ENCODE measurements at regions not wholly inside any gene's neighbourhood (a gene's known extent, or its start where the extent isn't known, plus 50 kb on each side); places are given as distances from the start of the nearest gene placed in this dataset.

DNA sequence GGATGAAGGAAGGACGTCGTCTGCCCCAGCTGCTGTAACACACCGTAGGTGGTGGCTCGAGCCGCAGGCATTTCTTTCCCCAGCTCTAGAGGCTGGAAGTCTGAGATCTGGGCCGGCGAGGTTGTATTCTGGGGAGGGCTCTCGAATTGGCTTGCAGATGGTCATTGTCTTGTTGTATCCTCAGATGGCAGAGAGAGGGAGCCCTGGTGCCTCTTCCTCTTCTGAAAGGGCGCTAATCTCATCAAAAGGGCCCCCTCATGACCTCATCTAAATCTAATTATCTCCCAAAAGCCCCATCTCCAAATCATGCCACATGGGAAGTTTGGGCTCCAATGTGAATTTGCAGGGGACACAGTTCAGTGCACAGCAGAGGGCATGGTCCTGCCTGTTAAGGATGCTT, 109.0 kb downstream of the SIK1 start:
- DNase-seq (ENCODE audit: low read depth), result peak; percentile 14

DNA sequence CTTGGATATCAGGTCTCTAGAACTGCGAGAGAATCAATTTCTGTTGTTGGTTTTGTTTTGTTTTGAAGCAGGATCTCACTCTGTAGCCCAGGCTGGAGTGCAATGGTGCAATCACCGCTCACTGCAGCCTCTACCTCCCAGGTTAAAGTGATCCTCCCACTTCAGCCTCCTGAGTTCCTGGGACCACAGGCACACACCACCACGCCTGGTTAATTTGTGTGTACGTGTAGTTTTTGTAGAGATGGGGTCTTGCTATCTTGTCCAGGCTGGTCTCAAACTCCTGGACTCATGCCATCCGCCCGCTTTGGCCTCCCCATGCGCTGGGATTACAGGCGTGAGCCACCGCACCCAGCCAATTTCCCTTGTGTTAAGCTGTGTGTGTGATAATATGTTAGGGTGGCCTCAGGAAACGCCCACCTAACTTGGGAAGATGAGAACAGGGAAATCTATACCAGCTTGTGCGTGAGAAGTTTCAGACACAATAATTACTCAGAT, 109.6 kb downstream of the SIK1 start:
- DNase-seq (ENCODE audit: low read depth), result no peak

DNA sequence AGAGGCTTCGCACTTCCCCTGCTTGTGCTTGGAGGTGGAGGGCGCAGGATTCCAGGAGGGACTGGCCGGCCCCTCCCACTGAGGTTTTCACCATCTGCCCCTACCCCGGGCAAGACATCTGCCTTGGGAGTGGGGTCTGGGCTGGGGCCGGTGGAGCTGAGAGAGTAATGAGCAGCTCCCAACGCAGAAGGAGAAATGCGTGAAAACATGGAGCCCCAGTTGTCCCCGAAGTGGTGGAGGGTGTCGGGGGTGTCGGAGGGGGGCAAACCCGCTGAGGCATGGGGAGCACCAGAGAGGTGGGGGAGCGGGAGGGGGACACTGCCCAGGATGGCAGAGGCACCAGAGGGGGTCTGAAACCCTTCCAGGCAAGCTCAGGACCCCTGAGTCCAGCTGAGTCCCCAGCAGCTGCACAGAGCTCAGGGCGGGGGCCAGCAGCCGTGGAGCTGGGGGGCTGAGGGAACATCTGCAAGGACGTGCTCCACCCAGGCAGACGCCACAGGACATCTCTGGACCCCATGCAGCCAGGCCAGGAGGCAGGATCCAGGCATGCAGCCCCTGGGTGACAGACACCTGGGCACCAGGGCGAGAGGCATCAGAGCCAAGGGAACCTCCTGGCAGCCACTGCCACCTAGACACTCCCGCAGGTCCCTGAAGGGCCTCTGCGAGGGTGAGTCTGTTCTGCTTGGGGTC, 110.6 kb downstream of the SIK1 start:
- DNase-seq (ENCODE audit: low read depth), result no peak

DNA sequence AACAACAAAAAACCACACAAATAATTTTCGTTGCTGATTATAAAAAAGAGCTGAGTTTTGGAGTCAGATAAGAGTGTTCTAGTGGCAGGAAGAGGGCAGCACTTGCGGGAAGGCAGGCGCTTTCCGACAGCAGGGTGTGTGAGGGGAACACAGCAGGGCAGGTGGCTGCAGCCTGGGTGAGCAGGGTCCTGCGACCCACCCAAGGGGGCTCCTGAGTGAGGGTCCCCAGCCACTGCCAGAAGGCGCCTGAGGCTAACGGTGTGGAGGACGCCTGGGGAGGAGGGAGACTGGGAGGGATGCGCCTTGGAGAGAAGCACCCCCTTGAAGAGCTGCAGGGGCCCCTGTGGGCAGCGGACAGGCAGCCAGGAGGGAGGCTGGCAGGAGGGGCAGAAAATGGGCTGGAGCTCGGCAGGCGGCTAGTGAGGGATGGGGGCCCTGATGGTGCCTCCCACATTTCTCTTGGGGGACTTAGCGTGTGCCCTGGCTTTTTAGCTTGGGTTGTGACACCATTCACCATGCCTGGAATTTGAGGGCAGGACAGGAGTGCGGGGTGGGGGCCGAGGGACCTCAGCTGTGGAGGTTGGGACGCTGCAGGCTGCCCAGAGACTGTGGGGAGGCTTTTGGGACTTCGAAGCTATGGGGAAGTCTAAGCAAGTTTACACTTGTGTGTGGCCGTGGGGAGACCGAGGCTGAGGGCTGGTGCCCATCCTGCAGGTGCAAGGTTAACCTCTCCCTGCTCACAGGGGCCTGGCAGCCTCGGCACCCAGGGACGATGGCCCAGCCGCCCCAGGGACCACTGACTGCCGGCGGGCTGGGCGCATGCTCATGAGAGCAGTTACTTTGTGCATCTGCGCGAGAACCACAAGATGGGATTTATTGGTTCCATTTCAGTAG, 111.4 kb downstream of the SIK1 start:
- no peak for DNase-seq (ENCODE audit: low read depth)

DNA sequence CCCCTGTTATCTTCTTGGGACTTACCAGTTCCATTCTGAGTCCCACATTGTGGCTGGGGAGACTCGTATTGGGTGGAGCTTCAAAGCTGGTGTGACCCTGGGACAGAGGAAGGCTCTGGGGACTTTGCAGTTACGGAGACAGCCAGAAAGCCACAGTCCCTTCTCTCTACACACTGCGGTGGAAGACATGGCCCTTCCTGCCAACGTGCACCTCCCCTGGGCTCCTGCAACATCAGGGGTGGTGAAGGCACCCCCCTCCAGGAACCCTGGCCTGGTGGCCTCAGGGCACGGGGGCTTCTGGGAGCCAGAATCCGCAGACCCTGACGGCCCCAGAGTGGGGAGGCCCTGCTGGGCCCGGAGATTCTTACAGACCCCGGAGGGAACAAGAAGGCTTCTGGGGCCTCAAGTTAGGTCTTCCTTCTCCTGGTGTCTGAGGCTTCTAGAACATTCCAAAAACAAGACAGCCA, 113.0 kb downstream of the SIK1 start:
- DNase-seq (ENCODE audit: low read depth), result no peak

DNA sequence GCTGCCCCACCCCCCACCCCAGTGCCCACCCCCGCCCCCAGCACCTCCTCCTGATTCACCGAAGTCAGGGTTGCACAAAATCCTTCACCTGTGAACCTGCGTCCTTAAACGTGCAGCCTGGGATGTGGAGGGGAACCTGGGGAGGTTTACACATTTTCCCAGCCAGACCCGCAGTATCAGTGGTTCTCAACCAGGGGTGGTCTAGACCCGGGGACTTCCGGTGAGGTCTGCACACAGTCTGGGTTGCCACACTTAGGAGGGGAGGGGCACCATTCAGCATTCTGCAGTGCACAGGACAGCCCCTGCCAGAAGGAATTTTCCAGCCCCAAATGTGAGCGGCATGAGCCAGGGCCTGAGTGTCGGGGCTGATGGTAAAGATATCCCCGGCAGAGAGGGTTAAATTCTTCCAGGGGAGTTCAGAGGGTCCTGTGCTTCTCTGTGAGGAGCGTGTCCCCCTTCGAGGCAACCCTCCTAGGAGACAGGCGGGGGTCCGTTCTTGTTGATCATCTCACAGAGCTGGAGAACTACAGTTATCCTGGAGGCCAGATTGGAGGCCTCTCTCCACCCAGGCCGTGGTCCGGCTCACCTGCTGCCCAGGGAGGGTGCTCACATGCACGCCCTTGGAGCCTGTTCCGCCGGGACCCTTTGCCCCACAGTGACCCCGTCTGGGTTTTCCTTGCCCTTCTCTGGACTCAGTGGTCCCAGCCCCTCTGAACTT, 113.6 kb downstream of the SIK1 start:
- no peak for DNase-seq (ENCODE audit: low read depth)

DNA sequence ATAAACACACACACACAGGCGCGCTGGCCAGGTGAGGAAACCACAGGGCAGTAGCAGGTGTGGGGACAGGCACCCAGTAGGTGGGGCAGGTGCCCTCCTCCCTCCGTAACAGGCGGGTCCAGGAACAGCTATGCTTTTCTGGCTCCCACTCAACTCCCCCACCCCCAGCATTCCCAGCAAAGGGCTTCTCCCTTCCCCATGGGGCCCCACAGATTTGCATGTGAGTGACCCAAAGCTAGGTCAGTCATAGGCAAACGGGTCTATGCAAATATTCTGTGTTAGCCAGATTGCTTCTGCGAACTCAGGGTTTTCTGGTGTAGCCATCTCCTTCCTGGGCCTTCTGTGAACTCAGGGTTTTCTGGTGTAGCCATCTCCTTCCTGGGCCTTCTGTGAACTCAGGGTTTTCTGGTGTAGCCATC, 114.2 kb downstream of the SIK1 start:
- no peak for DNase-seq (ENCODE audit: low read depth)

DNA sequence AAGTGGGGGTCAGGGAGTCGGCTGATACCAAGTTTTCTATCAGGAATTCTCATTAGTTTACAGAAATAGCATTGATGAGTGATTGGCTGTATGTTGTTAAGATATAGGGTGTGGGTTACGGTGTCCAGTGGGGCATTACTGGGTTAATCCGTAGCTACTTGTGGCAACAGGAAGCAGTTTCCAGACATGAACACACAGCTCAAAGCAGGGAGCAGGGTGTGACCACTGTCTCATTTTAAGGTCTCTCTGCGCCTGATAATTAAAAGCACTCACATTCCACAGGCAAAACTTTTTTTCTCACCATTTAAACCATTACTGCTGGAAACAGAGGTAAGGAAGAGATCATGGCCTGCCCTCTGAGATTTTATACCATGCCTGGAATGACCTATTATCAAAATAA, 114.9 kb downstream of the SIK1 start:
- DNase-seq (ENCODE audit: low read depth), result no peak

DNA sequence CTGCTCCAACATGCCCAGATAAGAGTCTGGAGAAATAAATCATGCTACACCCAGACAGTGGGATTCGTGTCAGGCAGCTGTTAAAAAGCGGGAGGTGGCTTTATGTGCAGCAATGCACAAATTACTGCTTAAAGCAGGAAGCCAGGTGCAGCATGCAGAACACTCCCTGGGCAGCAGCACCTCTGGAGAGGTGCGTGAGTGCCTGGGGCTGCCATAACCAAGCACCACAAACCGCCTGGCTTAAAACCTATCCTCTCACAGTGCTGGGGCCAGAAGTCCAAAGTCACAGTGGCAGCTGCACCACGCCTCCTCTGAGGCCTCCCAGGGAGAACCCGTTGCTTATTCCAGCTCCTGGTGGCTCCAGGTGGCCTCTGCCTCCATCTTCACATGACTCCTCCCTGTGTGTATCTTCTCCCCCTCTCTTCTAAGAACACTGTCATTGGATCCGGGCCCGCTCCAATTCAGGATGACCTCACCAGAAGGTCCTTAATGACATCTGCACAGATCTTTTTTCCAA, 115.6 kb downstream of the SIK1 start:
- no peak for DNase-seq (ENCODE audit: low read depth)

DNA sequence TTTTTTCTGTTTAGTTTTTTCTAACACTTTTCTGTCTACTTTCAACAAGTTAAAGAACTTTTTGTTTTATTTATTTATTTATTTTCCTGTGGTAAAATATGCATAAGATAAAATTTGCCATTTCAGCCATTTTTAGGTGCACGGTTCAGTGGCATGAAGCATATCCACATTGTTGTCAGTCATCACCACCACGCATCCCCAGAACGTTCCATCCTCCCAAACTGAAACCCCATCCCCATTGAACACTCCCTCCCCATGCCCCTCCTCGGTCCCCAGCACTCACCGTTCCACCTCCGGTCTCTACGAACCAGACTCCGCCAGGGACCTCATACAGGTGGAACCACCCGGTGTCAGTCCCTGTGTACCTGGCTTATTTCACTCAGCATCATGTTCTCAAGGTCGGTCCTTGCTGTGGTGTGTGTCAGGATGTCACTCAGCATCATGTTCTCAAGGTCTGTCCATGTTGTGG, 118.1 kb downstream of the SIK1 start:
- DNase-seq (ENCODE audit: low read depth), result no peak

DNA sequence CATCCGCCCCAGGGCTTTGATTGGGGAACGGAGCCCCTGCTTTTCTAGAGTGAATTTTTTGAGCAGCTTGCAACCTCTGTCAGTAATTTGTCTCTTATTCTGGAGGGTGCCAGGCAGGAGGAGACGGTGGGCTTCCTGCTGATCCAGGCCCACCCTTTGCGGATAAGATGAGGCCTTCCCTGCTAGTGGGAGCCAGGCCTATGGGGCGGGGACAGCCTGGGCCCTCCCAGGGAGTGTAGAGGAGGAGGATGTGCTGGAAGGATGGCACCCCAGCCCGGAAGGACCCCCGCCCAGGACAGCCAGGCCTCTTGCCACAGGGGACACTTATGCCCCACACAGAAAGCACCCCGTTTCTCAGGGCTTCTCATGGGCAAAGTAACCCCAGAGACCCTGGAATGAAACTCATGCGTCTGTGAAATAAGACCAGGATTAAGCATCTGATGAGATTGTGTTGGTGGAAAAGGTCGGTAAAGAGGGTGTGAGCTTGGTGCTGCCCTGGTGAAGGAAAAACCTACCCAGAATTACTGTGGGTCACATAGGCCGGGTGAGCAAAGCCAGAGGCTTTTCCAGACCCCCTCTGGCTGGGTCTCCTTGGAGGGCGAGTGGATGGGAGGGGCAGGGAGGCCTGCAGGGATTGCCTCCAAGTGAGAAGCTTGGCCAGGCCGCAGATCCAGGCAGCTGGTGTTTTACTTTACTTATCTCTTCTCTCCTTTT, 118.7 kb downstream of the SIK1 start:
- no peak for DNase-seq (ENCODE audit: low read depth)

DNA sequence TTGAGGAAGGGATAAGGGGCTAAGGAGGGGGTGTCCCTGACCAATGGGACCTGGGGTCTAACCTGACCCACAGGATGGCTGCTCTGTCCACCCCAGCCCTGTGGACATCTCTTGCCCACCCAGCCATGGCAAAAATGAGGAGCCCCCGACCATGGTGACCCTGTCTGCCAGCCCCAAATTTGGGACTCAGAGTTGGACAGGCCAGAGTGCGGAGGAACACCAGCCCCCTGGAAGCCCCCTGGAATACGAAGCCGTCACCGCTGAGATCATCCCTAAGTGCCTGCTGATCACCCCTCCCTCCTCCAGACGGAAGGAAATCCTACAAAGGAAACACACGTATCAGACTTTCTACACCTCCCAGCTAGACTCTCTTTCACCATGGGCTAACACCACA, 119.3 kb downstream of the SIK1 start:
- no peak for DNase-seq (ENCODE audit: low read depth)

DNA sequence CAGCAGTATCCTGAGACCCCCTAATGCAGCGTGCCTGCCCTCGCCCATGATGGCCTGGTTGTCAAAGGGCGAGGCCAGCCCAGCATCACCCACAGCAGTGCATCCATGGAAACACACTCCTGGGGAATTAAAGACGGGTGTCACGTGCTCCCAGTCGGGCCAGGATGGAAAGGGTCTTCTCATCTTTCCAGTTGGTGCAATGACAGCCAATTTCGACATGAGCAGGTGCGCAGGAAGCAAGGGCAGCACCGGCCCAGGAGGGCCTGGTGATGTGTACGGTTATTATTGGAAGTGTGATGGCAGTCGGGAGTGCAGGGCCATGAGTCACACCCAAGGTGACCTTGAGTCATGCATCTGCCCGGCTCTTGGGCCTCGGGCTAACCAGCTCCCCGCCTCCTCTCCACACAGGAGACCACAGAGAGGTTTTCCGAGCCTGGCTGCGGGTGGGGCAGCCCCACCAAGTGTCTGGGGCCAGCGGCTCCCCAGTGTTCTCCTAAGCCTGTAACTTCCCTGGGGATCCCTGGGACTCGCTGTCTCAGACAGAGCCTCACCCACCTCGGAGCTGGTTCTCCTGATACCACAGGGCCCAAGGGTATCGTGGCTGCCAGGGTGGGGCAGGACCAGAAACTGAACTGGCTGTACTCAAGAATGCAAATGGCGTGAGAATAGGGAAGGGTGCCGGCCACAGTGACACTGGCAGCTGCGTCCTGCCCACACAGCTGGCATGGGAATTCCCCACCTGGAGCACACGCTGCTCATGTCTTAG, 119.8 kb downstream of the SIK1 start:
- DNase-seq (ENCODE audit: low read depth), result peak; percentile 87

DNA sequence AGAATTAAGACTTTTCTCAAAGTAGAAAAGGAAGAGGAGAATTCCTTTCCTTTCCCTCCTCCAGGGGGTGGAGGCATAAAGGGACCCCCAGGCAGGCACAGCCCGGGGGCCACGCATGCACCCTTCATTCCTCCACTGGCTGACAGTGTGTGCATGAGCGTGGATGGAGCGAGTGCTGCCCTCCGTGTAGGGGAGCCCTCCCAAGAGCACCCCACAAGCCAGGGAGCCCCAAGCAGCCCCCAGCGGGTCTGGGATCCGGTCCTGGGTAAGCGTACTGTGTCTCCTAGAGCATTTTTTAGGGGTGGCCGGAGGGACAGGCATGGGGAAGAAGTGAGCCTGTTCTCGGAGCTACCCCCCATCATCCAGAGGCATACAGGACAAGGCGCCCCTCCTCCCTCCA, 120.5 kb downstream of the SIK1 start:
- no peak for DNase-seq (ENCODE audit: low read depth)

DNA sequence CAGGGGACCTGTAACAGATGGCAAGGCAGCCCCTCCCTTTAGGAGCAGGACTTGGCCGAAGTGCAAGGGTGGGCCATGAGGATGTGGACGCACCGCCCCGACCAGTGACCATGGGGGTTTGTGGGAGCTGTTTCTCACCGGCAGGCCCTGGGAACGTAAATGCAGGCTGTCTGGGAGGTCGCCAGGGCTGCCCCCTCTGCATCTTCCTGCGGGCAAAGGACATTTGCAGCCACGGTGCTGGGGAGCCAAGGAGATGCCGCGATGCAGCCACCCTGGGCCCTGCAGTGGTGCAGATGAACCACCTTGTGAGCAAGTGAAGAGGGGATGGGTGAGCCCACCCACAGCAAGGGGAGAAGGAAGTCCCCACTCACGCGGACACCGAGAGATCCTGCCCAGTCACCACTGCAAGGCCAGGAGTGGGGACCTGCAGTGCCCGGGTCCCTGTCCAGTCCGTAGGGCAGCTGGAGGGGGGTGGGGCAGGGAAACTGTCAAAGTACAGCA, 121.1 kb downstream of the SIK1 start:
- no peak for DNase-seq (ENCODE audit: low read depth)

DNA sequence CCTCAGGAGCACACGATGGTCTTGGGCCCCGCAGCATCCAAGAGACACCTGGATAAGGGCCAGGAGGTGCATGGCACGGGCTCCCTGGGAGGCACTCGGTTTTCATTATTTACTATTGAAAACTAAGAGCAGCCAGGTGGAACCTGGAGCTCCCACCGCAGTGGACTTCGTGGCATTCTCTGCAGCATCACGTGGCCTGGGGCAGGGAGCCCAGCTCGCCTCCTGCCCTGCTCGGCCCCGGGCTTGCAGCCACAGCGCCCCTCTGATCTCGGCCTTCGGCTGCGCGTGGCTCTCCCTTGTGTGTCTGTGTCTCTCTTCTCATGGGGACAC, 121.6 kb downstream of the SIK1 start:
- DNase-seq (ENCODE audit: low read depth), result no peak

DNA sequence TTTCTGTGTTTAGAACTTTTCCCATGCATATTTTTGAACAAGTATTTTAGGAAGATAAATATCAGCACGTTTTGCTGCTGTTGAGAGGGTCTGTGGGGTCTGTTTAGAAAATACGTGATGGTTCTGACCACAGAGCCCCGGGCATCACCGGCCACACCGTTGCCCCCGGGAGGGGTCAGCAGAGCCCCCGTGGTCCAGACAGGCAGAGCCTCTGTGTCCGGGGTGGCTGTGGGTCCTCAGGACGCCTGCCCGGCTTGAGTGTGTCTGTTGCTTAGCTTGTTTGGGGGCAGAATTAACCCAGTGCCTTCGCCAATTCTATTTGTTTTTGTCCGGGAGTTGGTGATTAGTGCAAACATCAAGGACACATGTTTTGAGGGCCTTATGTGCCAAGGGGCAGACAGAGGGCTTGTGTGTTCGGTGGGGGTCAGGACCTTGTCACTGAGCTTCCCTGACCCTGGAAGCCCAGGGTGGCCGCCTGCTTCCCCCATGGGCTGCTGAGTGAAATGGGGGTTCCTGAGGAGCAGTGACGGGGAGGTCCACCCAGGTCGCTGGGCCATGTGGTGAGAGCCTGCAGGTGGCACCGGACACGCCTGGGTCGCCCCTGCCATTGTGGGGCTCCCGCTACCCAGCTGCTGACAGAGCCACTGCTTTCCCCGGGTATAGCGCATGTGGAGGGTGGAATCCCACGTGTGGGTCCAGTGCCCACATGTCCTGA, 122.2 kb downstream of the SIK1 start:
- no peak for DNase-seq (ENCODE audit: low read depth)

DNA sequence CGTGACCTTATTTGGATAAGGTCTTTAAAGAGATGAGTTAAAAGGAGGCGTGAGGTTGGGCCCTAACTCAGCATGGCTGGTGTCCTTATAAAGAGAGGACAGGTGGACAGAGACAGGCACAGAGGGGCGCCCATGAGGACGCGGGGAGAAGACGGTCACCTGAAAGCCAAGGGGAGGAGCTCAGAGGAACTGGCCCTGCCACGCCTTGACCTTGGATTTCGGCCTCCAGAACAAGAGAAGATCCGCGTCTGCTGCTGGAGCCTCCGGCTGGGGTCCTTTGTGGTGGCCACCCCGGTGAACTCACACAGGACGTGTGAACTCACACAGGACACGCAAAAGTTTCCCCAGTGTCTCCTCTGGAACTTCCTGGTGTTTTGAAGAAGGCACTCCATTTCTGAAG, 122.7 kb downstream of the SIK1 start:
- no peak for DNase-seq (ENCODE audit: low read depth)

DNA sequence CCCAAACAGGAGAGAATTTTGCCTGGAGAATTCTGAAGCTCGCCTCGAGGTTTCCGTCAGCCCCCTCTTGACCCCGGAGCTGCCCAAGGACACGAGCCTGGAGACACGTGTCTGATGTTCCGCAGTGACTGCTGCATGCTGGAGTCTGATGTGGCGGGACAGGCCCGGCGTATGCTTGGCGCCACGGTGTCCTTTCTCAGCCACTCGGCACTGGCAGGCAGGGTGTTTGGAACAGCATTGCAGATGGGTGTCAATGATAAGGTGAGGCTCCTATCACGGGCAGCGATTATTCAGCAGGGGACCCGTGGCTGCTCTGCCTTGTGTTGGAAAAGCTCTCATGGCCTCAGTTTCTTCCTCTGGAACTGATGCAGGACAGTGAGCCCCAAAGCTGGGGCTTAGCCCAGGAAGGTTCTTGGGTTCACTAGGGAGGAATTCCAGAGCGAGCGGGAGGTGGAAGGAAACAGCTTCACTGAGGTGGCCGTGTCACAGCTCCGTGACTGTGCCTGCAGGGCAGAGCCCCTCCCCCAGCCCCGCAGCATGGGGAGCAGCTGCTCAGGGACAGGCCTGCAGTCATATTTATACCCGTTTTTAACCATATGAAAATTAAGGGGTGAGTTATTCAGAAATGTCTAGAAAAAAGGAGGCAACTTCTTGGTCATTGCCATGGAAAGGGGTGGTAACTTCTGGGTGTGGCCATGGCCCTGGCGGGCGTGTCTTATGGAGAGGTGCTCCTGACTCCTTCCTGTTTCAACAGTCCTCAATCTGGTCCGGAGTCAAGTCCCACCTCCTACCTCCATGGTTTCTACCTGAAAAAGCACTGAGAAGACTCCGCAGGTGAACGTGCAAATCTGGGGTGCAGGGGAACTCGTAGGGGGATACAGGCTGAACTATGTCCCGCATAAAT, 123.4 kb downstream of the SIK1 start:
- no peak for DNase-seq (ENCODE audit: low read depth)

Data from ELR (cell line).